PC-9 (cell line): ENCODE measurements at regions not wholly inside any gene's neighbourhood (a gene's known extent, or its start where the extent isn't known, plus 50 kb on each side); places are given as distances from the start of the nearest gene placed in this dataset.

Experiments
- EZH2 ChIP-seq: fragments of 200-600 bp; sonication (generic); IDR thresholded peaks from 2 replicates; pipeline ENCODE4 v1.8.0; 2017; ENCODE audit warnings: antibody characterized with exemption, low read depth
- TF ChIP-seq, protein P1 (sequence below): fragments of 200-600 bp; sonication (generic); conservative IDR thresholded peaks from 2 replicates; pipeline ENCODE4 v1.6.1; 2017; ENCODE audit warnings: mixed run types, antibody characterized with exemption, mild to moderate bottlenecking, moderate library complexity

DNA sequence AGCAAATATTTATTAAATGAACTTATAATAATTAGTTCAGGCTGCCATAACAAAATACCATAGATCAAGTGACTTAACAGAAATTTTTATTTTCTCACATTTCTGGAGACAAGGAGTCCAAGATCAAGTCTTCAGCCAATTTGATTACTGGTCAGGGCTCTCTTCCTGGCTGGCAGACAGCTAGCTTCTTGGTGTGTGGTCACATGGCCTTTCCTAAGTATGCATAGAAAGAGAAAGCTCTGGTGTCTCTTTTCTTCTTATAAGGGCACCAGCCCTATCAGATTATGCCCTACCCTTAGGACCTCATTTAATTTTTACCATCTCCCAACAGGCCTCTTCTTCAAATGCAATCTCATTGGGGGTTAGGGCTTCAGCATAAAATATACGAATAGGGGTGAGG is 438.5 kb upstream of the INTU start:
- TF ChIP-seq, protein P1, sequence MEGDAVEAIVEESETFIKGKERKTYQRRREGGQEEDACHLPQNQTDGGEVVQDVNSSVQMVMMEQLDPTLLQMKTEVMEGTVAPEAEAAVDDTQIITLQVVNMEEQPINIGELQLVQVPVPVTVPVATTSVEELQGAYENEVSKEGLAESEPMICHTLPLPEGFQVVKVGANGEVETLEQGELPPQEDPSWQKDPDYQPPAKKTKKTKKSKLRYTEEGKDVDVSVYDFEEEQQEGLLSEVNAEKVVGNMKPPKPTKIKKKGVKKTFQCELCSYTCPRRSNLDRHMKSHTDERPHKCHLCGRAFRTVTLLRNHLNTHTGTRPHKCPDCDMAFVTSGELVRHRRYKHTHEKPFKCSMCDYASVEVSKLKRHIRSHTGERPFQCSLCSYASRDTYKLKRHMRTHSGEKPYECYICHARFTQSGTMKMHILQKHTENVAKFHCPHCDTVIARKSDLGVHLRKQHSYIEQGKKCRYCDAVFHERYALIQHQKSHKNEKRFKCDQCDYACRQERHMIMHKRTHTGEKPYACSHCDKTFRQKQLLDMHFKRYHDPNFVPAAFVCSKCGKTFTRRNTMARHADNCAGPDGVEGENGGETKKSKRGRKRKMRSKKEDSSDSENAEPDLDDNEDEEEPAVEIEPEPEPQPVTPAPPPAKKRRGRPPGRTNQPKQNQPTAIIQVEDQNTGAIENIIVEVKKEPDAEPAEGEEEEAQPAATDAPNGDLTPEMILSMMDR = no peak
- no peak for TF ChIP-seq EZH2
